Endodermal cell (in vitro differentiated cells): ENCODE measurements at regions not wholly inside any gene's neighbourhood (a gene's known extent, or its start where the extent isn't known, plus 50 kb on each side); places are given as distances from the start of the nearest gene placed in this dataset.

Experiments used
- DNase-seq: peaks from one replicate; pipeline ENCODE4 v3.0.0-alpha.2; 2017
- H3K27ac ChIP-seq: 2 replicates; pipeline ENCODE4 v1.5.1; 2013; ENCODE audit warnings: mild to moderate bottlenecking, low read depth, low read length, moderate library complexity
- H3K27me3 ChIP-seq: 2 replicates; pipeline ENCODE4 v1.6.1; 2013; ENCODE audit warnings: mild to moderate bottlenecking, low read length, moderate library complexity; ENCODE audit not compliant: insufficient read depth, control insufficient read depth, poor library complexity, severe bottlenecking
- H3K36me3 ChIP-seq: 2 replicates; pipeline ENCODE4 v1.7.0; 2013; ENCODE audit warnings: mild to moderate bottlenecking, low read length, moderate library complexity; ENCODE audit not compliant: control insufficient read depth, insufficient read depth
- H3K4me1 ChIP-seq: one replicate; pipeline ENCODE4 v1.7.0; 2013; ENCODE audit warnings: low read length; ENCODE audit not compliant: control insufficient read depth, insufficient read depth
- H3K4me3 ChIP-seq: 2 replicates; pipeline ENCODE4 v1.5.1; 2013; ENCODE audit warnings: mild to moderate bottlenecking, low read length, moderate library complexity
- H3K9ac ChIP-seq: 2 replicates; pipeline ENCODE4 v1.6.1; 2013; ENCODE audit warnings: mild to moderate bottlenecking, low read length, moderate library complexity; ENCODE audit not compliant: poor library complexity, severe bottlenecking; ENCODE audit errors: extremely low read depth
- H3K9me3 ChIP-seq: 2 replicates; pipeline ENCODE4 v1.6.1; 2013; ENCODE audit warnings: mild to moderate bottlenecking, low read length, moderate library complexity; ENCODE audit not compliant: control insufficient read depth
- H3K27ac Mint-ChIP-seq: 2 replicates; pipeline ENCODE4 v1.8.0; 2020; ENCODE audit warnings: mixed read lengths
- H3K27me3 Mint-ChIP-seq: 2 replicates; pipeline ENCODE4 v1.8.0; 2021; ENCODE audit warnings: mild to moderate bottlenecking, mixed read lengths; ENCODE audit not compliant: insufficient read depth
- H3K36me3 Mint-ChIP-seq: 2 replicates; pipeline ENCODE4 v1.8.0; 2020; ENCODE audit warnings: low read depth, mixed read lengths
- H3K4me1 Mint-ChIP-seq: 2 replicates; pipeline ENCODE4 v1.8.0; 2020; ENCODE audit warnings: mixed read lengths
- H3K4me3 Mint-ChIP-seq: 2 replicates; pipeline ENCODE4 v1.8.0; 2020; ENCODE audit warnings: mild to moderate bottlenecking, moderate library complexity, mixed read lengths
- H3K9me3 Mint-ChIP-seq: 2 replicates; pipeline ENCODE4 v1.8.0; 2020; ENCODE audit warnings: mild to moderate bottlenecking, mixed read lengths
- WGBS, 2 experiments: methylation state at CpG; one replicate each; pipeline versions ENCODE4 v1.1.5 to v1.1.7; 2013; ENCODE audit warnings: missing lambda C conversion rate in 2 of 2, mixed read lengths in 1 of 2; ENCODE audit not compliant: insufficient coverage in 1 of 2, insufficient read length in 1 of 2; 5-methylcytosine and 5-hydroxymethylcytosine counted together
- TF ChIP-seq, protein P1 (sequence below): fragments of 200-600 bp; sonication (generic); conservative IDR thresholded peaks from 2 replicates; pipeline ENCODE4 v1.5.0; 2021; ENCODE audit warnings: antibody characterized with exemption, mild to moderate bottlenecking

GRCh38 chr2:194260185-194260584 is 1396.8 kb upstream of the SLC39A10 start:
- Mint-ChIP-seq H3K27me3 (no peaks in the 10 kb centered on the region), H3K9me3 (no peaks in the 10 kb centered on the region), H3K4me1 (peaks cover 7% of the 10 kb centered on the region), H3K4me3 (no peak overlapping the region), H3K36me3 (no peaks in the 10 kb centered on the region), H3K27ac (no peak overlapping the region)
- no peaks in the 10 kb centered on the region for H3K27me3 ChIP-seq
- no peaks in the 10 kb centered on the region for H3K4me1 ChIP-seq
- H3K36me3 ChIP-seq: no peaks in the 10 kb centered on the region
- TF ChIP-seq, protein P1, sequence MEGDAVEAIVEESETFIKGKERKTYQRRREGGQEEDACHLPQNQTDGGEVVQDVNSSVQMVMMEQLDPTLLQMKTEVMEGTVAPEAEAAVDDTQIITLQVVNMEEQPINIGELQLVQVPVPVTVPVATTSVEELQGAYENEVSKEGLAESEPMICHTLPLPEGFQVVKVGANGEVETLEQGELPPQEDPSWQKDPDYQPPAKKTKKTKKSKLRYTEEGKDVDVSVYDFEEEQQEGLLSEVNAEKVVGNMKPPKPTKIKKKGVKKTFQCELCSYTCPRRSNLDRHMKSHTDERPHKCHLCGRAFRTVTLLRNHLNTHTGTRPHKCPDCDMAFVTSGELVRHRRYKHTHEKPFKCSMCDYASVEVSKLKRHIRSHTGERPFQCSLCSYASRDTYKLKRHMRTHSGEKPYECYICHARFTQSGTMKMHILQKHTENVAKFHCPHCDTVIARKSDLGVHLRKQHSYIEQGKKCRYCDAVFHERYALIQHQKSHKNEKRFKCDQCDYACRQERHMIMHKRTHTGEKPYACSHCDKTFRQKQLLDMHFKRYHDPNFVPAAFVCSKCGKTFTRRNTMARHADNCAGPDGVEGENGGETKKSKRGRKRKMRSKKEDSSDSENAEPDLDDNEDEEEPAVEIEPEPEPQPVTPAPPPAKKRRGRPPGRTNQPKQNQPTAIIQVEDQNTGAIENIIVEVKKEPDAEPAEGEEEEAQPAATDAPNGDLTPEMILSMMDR: no peak
- H3K4me3 ChIP-seq: no peak overlapping the region
- DNase-seq: no peak
- no peak overlapping the region for H3K27ac ChIP-seq
- no peak overlapping the region for H3K9ac ChIP-seq
- 94% methylated on average over 1 of the region's 1 CpG; no CpG with 5 or more reads in 1 of the 2 experiments for WGBS, 2 experiments
- H3K9me3 ChIP-seq: no peaks in the 10 kb centered on the region

DNA sequence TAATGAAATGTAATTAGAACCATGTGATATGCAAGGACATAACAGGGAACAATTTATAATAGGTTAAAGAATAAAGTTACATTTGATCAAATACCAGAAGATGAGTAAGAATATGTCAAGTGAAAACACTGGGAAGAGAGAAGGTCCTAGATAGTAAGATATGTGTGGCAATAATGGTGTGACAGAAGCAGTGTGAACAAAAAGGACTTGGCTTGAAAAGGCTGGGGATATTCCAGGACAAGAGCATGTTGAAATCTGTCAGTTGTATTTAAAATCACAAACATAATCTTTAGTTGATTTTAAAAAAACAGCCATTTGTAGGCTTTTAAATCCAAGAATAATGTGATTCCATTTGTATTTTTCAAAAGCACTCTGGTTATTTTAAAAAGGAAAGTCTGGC is 1399.9 kb upstream of the SLC39A10 start:
- no peaks in the 10 kb centered on the region for H3K27me3 Mint-ChIP-seq
- H3K9me3 ChIP-seq: no peaks in the 10 kb centered on the region
- DNase-seq: no peak
- TF ChIP-seq, protein P1: no peak
- no peaks in the 10 kb centered on the region for H3K4me1 ChIP-seq
- H3K9me3 Mint-ChIP-seq: no peaks in the 10 kb centered on the region
- peaks cover 7% of the 10 kb centered on the region for H3K4me1 Mint-ChIP-seq
- H3K9ac ChIP-seq: no peak overlapping the region
- H3K36me3 ChIP-seq: no peaks in the 10 kb centered on the region
- H3K36me3 Mint-ChIP-seq: no peaks in the 10 kb centered on the region
- H3K27ac ChIP-seq: no peak overlapping the region
- no peak overlapping the region for H3K4me3 ChIP-seq
- H3K4me3 Mint-ChIP-seq: no peak overlapping the region
- no peak overlapping the region for H3K27ac Mint-ChIP-seq
- no peaks in the 10 kb centered on the region for H3K27me3 ChIP-seq

DNA sequence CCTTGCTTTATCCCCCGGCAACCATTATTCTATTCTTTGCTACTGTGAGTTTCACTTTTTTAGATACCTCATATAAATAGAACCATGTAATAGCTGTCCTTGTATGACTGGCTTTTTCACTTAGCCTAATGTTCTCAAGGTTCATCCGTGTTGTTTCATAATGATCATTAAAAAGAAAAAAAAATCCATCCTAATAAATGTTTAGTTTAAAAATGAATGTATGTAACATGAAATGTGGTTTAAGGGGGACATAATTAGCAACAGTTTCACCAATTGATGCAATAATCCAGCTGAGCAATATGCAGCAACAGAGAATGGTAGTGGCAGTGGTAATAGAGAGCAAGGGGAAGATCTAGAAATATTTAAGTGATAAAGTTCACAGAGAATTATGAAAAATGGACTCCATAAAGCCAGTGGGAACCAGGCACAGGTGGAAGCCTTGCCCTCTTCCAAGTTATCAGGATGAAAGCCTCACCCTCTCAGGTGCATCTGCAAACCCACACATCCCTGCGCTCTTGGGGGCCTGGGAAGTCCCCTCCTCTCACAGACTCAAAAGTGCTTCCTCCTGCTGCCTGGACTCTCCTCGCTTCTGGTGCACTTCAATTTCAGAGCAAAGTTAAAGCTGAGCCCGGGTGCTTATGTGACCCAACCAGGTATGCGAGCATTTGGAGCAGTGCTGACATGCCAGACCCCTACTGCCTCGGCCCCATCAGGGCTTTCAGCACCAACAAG is 1403.3 kb upstream of the SLC39A10 start:
- H3K9me3 Mint-ChIP-seq: no peaks in the 10 kb centered on the region
- H3K4me1 ChIP-seq: no peaks in the 10 kb centered on the region
- H3K9ac ChIP-seq: no peak overlapping the region
- H3K27ac ChIP-seq: no peak overlapping the region
- H3K4me3 ChIP-seq: no peak overlapping the region
- H3K36me3 Mint-ChIP-seq: no peaks in the 10 kb centered on the region
- no peak overlapping the region for H3K27ac Mint-ChIP-seq
- DNase-seq: no peak
- 92 to 100% methylated on average over 2 to 6 of the region's 7 CpGs for WGBS, 2 experiments
- H3K4me3 Mint-ChIP-seq: no peak overlapping the region
- TF ChIP-seq, protein P1: no peak
- H3K9me3 ChIP-seq: no peaks in the 10 kb centered on the region
- H3K27me3 ChIP-seq: no peaks in the 10 kb centered on the region
- H3K4me1 Mint-ChIP-seq: peaks cover 7% of the 10 kb centered on the region
- no peaks in the 10 kb centered on the region for H3K27me3 Mint-ChIP-seq
- no peaks in the 10 kb centered on the region for H3K36me3 ChIP-seq
